ENCODE measurements at regions not wholly inside any gene's neighbourhood (a gene's known extent, or its start where the extent isn't known, plus 50 kb on each side); places are given as distances from the start of the nearest gene placed in this dataset.

- Mint-ChIP-seq H3K36me3 (ENCODE audit: low read depth) (peaks cover 27% of the 10 kb centered on the region; the same call in 1 of the 2 replicates), H3K4me3 (no peak overlapping the region), H3K27me3 (ENCODE audit: insufficient read depth) (no peaks in the 10 kb centered on the region), H3K9me3 (no peaks in the 10 kb centered on the region; the same call in 1 of the 2 replicates), H3K27ac (no peak overlapping the region), H3K4me1 (ENCODE audit: low read depth) (peaks cover 83% of the 10 kb centered on the region)
- no peak for DNase-seq
- no peak for TF ChIP-seq CTCF (IDR thresholded peaks at IDR 0.05)
Measured at GRCh38 chr2:228653884-228654283, 472.4 kb upstream of the SPHKAP start.

GRCh38 chr2:228652366-228652765, 470.9 kb upstream of the SPHKAP start:
- TF ChIP-seq CTCF (IDR thresholded peaks at IDR 0.05) = no peak
- H3K4me1 Mint-ChIP-seq (ENCODE audit: low read depth) = peaks cover 72% of the 10 kb centered on the region
- H3K36me3 Mint-ChIP-seq (ENCODE audit: low read depth) = peaks cover 27% of the 10 kb centered on the region; the same call in 1 of the 2 replicates
- no peaks in the 10 kb centered on the region; the same call in 1 of the 2 replicates for H3K9me3 Mint-ChIP-seq
- no peaks in the 10 kb centered on the region for H3K27me3 Mint-ChIP-seq (ENCODE audit: insufficient read depth)
- peak overlapping the region; percentile 73 for H3K27ac Mint-ChIP-seq
- DNase-seq = peak; percentile 58
- peak overlapping the region; percentile 24 for H3K4me3 Mint-ChIP-seq

GRCh38 chr2:228649876-228650275, 468.4 kb upstream of the SPHKAP start:
- H3K36me3 Mint-ChIP-seq (ENCODE audit: low read depth) = peaks cover 16% of the 10 kb centered on the region; the same call in 1 of the 2 replicates
- H3K4me3 Mint-ChIP-seq = no peak overlapping the region
- no peaks in the 10 kb centered on the region; the same call in 1 of the 2 replicates for H3K9me3 Mint-ChIP-seq
- TF ChIP-seq CTCF (IDR thresholded peaks at IDR 0.05) = no peak
- H3K27ac Mint-ChIP-seq = no peak overlapping the region
- H3K4me1 Mint-ChIP-seq (ENCODE audit: low read depth) = peaks cover 75% of the 10 kb centered on the region
- no peaks in the 10 kb centered on the region; the same call in 1 of the 2 replicates for H3K27me3 Mint-ChIP-seq (ENCODE audit: insufficient read depth)
- no peak for DNase-seq

GRCh38 chr2:228649447-228649846, 468.0 kb upstream of the SPHKAP start:
- H3K36me3 Mint-ChIP-seq (ENCODE audit: low read depth) = peaks cover 16% of the 10 kb centered on the region; the same call in 1 of the 2 replicates
- no peak for TF ChIP-seq CTCF (IDR thresholded peaks at IDR 0.05)
- H3K9me3 Mint-ChIP-seq = no peaks in the 10 kb centered on the region; the same call in 1 of the 2 replicates
- no peaks in the 10 kb centered on the region; the same call in 1 of the 2 replicates for H3K27me3 Mint-ChIP-seq (ENCODE audit: insufficient read depth)
- no peak overlapping the region for H3K4me3 Mint-ChIP-seq
- no peak for DNase-seq
- H3K4me1 Mint-ChIP-seq (ENCODE audit: low read depth) = peaks cover 75% of the 10 kb centered on the region
- H3K27ac Mint-ChIP-seq = no peak overlapping the region

- TF ChIP-seq CTCF (IDR thresholded peaks at IDR 0.05) = no peak
- H3K27me3 Mint-ChIP-seq (ENCODE audit: insufficient read depth) = no peaks in the 10 kb centered on the region; the same call in 1 of the 2 replicates
- peaks cover 71% of the 10 kb centered on the region for H3K4me1 Mint-ChIP-seq (ENCODE audit: low read depth)
- peaks cover 9% of the 10 kb centered on the region; the same call in 1 of the 2 replicates for H3K36me3 Mint-ChIP-seq (ENCODE audit: low read depth)
- H3K27ac Mint-ChIP-seq = no peak overlapping the region
- H3K4me3 Mint-ChIP-seq = no peak overlapping the region
- no peaks in the 10 kb centered on the region; the same call in 1 of the 2 replicates for H3K9me3 Mint-ChIP-seq
- no peak for DNase-seq
Measured at GRCh38 chr2:228648541-228648940, 467.1 kb upstream of the SPHKAP start.
